ENCODE measurements at regions not wholly inside any gene's neighbourhood (a gene's known extent, or its start where the extent isn't known, plus 50 kb on each side); places are given as distances from the start of the nearest gene placed in this dataset.

DNA sequence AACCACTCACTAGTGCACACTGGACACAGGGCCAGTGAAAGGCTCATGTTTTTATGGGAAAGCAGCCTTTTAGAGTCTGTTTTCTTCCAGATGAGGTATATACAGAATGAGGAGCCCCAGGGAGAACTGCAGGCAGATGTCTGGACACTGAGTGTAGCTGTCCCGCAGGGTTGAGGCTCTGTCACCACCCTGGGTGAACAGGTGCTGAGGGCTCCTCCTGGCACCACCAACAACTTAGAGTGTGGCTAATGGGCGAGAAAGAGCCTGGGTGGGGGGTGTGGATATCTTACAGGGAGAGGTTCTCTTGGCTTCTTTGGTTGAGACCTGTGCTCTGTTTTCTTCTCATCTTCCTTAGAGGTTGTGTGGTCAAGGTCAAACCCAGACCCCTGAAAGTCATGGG lies 202.1 kb upstream of the GPR12 start:
- TF ChIP-seq FOXM1 (IDR thresholded peaks at IDR 0.05; ENCODE audit: borderline replicate concordance, low read depth) = no peak
- no peak for TF ChIP-seq CEBPB (IDR thresholded peaks at IDR 0.05)
- TF ChIP-seq EGR1 (IDR thresholded peaks at IDR 0.05) = no peak

DNA sequence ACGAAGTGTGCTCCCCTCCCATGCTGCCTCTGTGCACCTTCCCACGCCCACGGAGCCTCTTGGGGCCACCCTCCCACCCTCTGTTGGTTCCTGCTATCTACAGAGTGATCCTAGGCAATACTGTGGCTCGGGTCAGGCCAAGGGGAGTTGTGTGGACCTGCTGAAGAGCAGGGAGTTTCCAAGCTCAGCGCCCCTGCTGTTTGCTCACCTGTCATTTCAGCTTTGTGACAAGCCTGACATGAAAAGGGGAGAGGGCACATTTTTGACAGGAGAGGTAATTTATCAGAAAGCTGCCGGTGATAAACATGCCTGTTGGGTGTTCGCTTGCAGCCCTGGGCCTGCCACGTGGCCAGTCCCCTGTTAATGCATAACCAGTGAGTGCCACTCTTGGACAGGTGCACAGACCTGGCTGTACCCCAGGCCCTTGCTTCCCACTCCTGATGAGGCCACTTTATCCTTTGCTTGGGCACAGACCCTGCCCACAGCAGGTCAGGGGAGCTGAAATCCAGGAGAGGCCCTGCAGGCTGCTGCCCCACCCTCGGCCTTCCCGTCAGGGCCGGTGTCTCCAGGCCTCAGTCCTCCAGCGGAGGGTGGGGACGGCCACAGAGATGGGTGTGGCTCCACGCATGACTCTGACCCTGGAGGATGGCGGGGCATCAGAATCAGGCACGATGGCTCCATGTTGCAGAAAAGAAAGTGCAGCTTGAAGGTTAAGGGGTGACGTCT lies 201.5 kb upstream of the GPR12 start:
- no peak for TF ChIP-seq TCF12 (IDR thresholded peaks at IDR 0.05; ENCODE audit: low read depth)
- TF ChIP-seq TEAD4 (IDR thresholded peaks at IDR 0.05) = no peak
- TF ChIP-seq, protein P1, sequence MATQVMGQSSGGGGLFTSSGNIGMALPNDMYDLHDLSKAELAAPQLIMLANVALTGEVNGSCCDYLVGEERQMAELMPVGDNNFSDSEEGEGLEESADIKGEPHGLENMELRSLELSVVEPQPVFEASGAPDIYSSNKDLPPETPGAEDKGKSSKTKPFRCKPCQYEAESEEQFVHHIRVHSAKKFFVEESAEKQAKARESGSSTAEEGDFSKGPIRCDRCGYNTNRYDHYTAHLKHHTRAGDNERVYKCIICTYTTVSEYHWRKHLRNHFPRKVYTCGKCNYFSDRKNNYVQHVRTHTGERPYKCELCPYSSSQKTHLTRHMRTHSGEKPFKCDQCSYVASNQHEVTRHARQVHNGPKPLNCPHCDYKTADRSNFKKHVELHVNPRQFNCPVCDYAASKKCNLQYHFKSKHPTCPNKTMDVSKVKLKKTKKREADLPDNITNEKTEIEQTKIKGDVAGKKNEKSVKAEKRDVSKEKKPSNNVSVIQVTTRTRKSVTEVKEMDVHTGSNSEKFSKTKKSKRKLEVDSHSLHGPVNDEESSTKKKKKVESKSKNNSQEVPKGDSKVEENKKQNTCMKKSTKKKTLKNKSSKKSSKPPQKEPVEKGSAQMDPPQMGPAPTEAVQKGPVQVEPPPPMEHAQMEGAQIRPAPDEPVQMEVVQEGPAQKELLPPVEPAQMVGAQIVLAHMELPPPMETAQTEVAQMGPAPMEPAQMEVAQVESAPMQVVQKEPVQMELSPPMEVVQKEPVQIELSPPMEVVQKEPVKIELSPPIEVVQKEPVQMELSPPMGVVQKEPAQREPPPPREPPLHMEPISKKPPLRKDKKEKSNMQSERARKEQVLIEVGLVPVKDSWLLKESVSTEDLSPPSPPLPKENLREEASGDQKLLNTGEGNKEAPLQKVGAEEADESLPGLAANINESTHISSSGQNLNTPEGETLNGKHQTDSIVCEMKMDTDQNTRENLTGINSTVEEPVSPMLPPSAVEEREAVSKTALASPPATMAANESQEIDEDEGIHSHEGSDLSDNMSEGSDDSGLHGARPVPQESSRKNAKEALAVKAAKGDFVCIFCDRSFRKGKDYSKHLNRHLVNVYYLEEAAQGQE (IDR thresholded peaks at IDR 0.05; ENCODE audit: low read depth) = no peak
- no peak for TF ChIP-seq YY1 (IDR thresholded peaks at IDR 0.05; ENCODE audit: low read depth)
- no peak for TF ChIP-seq EP300 (IDR thresholded peaks at IDR 0.05; ENCODE audit: borderline replicate concordance)
- TF ChIP-seq TAF1 (IDR thresholded peaks at IDR 0.05; ENCODE audit: low read depth) = no peak
- no peak for TF ChIP-seq RAD21 (IDR thresholded peaks at IDR 0.05; ENCODE audit: low read depth)
- no peak for TF ChIP-seq NFIC (IDR thresholded peaks at IDR 0.05)
- TF ChIP-seq, protein P2, sequence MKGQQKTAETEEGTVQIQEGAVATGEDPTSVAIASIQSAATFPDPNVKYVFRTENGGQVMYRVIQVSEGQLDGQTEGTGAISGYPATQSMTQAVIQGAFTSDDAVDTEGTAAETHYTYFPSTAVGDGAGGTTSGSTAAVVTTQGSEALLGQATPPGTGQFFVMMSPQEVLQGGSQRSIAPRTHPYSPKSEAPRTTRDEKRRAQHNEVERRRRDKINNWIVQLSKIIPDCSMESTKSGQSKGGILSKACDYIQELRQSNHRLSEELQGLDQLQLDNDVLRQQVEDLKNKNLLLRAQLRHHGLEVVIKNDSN (IDR thresholded peaks at IDR 0.05) = no peak
- TF ChIP-seq FOXM1 (IDR thresholded peaks at IDR 0.05; ENCODE audit: borderline replicate concordance, low read depth) = no peak
- TF ChIP-seq CEBPB (IDR thresholded peaks at IDR 0.05) = no peak
- TF ChIP-seq, protein P3, sequence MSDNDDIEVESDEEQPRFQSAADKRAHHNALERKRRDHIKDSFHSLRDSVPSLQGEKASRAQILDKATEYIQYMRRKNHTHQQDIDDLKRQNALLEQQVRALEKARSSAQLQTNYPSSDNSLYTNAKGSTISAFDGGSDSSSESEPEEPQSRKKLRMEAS (IDR thresholded peaks at IDR 0.05) = no peak
- no peak for TF ChIP-seq EGR1 (IDR thresholded peaks at IDR 0.05)
- TF ChIP-seq CREB1 (IDR thresholded peaks at IDR 0.05; ENCODE audit: low read depth) = no peak
- TF ChIP-seq ZBTB7A (IDR thresholded peaks at IDR 0.05; ENCODE audit: low read depth) = no peak

DNA sequence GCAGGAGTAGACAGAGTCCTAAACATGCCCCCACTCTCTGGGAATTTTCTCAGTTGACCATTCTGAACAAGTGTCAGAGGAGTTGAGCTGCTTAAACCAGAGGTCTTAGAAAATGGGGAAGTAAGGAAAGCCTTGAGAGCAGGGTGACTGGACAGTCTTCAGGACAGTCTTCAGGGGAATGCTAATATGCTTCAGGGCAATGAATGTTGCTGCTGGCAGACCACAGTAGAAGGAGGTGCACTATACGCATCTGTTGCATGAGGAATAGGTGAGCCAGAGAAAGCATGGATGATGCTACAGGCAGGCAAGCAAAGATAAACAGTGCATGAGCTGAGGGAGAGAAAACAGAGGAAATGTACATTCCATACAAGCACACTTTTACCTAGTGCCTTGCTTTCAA lies 196.6 kb upstream of the GPR12 start:
- TF ChIP-seq EGR1 (IDR thresholded peaks at IDR 0.05) (no peak), TEAD4 (IDR thresholded peaks at IDR 0.05) (no peak), CREB1 (IDR thresholded peaks at IDR 0.05; ENCODE audit: low read depth) (no peak), TAF1 (IDR thresholded peaks at IDR 0.05; ENCODE audit: low read depth) (no peak), YY1 (IDR thresholded peaks at IDR 0.05; ENCODE audit: low read depth) (no peak), CEBPB (IDR thresholded peaks at IDR 0.05) (no peak), TCF12 (IDR thresholded peaks at IDR 0.05; ENCODE audit: low read depth) (no peak), ZBTB7A (IDR thresholded peaks at IDR 0.05; ENCODE audit: low read depth) (no peak)
- TF ChIP-seq, protein P2 (IDR thresholded peaks at IDR 0.05) = no peak
- TF ChIP-seq, protein P3 (IDR thresholded peaks at IDR 0.05) = no peak

DNA sequence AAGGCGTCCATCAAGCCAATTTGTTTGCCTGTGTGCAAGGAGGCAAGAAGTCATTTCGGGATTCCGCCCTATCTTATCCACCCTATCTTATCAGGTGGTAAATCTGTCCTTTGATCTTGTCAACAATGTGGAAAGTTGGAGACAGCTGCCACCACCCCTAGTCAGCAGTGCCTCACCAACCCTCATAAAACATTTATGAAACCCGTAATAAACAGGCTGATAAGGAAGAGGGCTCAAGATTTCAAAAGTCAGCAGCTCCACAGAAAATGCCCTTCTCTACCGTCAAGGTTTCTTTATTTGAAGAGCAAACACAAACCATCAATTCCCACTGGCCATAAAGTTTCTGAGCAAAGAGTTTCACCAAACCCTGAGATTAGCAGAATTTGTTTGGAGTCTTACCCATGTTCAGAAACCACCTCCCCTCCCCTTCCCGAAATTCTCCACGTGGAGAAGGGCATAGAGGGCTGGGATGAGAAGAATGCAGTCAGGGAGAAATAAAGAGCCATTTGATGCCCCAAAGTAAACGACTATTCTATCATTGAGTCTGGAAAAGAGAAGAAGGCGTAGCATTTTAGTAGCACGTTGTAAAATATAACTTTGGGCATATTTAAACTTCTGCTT lies 196.0 kb upstream of the GPR12 start:
- TF ChIP-seq TAF1 (IDR thresholded peaks at IDR 0.05; ENCODE audit: low read depth) = no peak
- no peak for TF ChIP-seq EGR1 (IDR thresholded peaks at IDR 0.05)
- TF ChIP-seq FOXM1 (IDR thresholded peaks at IDR 0.05; ENCODE audit: borderline replicate concordance, low read depth) = no peak
- TF ChIP-seq TCF12 (IDR thresholded peaks at IDR 0.05; ENCODE audit: low read depth) = no peak
- TF ChIP-seq CREB1 (IDR thresholded peaks at IDR 0.05; ENCODE audit: low read depth) = no peak
- no peak for TF ChIP-seq CEBPB (IDR thresholded peaks at IDR 0.05)
- no peak for TF ChIP-seq RAD21 (IDR thresholded peaks at IDR 0.05; ENCODE audit: low read depth)
- TF ChIP-seq, protein P2 (IDR thresholded peaks at IDR 0.05) = no peak
- TF ChIP-seq, protein P3 (IDR thresholded peaks at IDR 0.05) = no peak

DNA sequence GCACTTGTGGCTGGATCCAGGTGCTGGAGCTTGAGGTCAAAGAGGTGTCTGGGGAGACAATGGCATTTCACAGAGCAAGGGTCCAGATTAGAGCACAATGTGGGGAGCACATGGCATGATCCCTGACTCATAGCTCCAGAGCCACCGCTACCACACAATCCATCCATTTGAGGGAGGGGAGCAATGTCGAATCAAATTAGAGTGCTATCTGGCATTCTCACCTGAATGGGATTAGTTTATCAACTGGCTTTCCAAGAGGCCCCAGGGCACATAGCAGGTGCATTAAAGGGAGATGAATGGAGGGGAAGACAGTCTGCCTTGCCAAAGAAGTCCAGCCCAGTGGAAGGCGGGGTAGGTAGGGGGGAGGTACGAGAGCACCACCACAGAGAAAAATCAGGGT lies 194.4 kb upstream of the GPR12 start:
- TF ChIP-seq EGR1 (IDR thresholded peaks at IDR 0.05) (no peak), ZBTB7A (IDR thresholded peaks at IDR 0.05; ENCODE audit: low read depth) (no peak), NFIC (IDR thresholded peaks at IDR 0.05) (no peak), FOXM1 (IDR thresholded peaks at IDR 0.05; ENCODE audit: borderline replicate concordance, low read depth) (no peak), TEAD4 (IDR thresholded peaks at IDR 0.05) (no peak), YY1 (IDR thresholded peaks at IDR 0.05; ENCODE audit: low read depth) (no peak), RAD21 (IDR thresholded peaks at IDR 0.05; ENCODE audit: low read depth) (no peak)

DNA sequence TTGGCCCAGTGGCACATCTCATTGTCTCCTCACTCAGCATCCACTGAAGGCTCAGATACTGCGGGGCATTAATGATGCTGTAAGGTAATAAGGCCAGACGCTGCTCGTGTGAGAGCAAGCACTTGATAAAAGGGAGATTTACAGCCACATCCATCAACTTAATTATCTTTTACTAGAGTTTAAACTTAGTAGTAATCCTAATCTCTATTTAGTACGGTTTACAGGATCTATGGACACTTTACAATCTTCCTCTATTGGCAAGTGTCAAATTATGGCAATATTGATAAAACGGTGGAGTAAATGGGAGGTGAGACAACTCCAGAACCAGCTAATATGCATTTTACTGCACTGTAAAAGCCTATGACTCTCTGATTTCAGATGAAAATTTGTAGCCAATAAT lies 192.7 kb upstream of the GPR12 start:
- TF ChIP-seq EP300 (IDR thresholded peaks at IDR 0.05; ENCODE audit: borderline replicate concordance) (no peak), EGR1 (IDR thresholded peaks at IDR 0.05) (no peak), TAF1 (IDR thresholded peaks at IDR 0.05; ENCODE audit: low read depth) (no peak), ZBTB7A (IDR thresholded peaks at IDR 0.05; ENCODE audit: low read depth) (no peak), NFIC (IDR thresholded peaks at IDR 0.05) (no peak), RAD21 (IDR thresholded peaks at IDR 0.05; ENCODE audit: low read depth) (no peak), CEBPB (IDR thresholded peaks at IDR 0.05) (no peak), FOXM1 (IDR thresholded peaks at IDR 0.05; ENCODE audit: borderline replicate concordance, low read depth) (no peak), CREB1 (IDR thresholded peaks at IDR 0.05; ENCODE audit: low read depth) (no peak), TEAD4 (IDR thresholded peaks at IDR 0.05) (no peak)
- TF ChIP-seq, protein P3 (IDR thresholded peaks at IDR 0.05) = no peak
- TF ChIP-seq, protein P1 (IDR thresholded peaks at IDR 0.05; ENCODE audit: low read depth) = no peak
